ENCODE measurements at regions not wholly inside any gene's neighbourhood (a gene's known extent, or its start where the extent isn't known, plus 50 kb on each side); places are given as distances from the start of the nearest gene placed in this dataset.

- TF ChIP-seq EZH2 (IDR thresholded peaks at IDR 0.05; ENCODE audit: borderline replicate concordance, insufficient read depth, low read depth, low read length, poor library complexity, severe bottlenecking) (no peak), CTCF (IDR thresholded peaks at IDR 0.05) (no peak)
- H3K27ac Mint-ChIP-seq: no peak overlapping the region
- ChIA-PET CTCF (interaction anchor here (1.3 kb wide), 1 partner anchor 46 kb away, joined by 3 read pairs; no protein-coding TSS in a partner anchor), POLR2A (no interaction called here)
- H3K4me1 Mint-ChIP-seq: no peaks in the 10 kb centered on the region
- no peaks in the 10 kb centered on the region for H3K9me3 Mint-ChIP-seq (ENCODE audit: insufficient read depth)
- intact Hi-C loops (cut with micrococcal nuclease): no loop called here
- H3K27me3 Mint-ChIP-seq: peaks cover 24% of the 10 kb centered on the region
- Histone ChIP-seq H3K4me2 (replicated peaks; ENCODE audit: low read depth, low read length, poor library complexity, severe bottlenecking) (no peak overlapping the region), H3K4me3 (ENCODE audit: control extremely low read depth in 1 of 5, extremely low read depth in 1 of 5, insufficient read depth in 1 of 5, low read depth in 2 of 5, low read length in 4 of 5) (no peak overlapping the region), H3K27me3 (replicated peaks in 1 of 4; ENCODE audit: control extremely low read depth in 1 of 4, control insufficient read depth in 3 of 4, insufficient read depth in 4 of 4, low read length in 3 of 4) (peaks cover 0 to 4% (median 1%) of the 10 kb centered on the region in 4 experiments), H3K36me3 (replicated peaks in 1 of 2; ENCODE audit: control extremely low read depth in 1 of 2, control insufficient read depth in 1 of 2, extremely low read depth in 1 of 2, insufficient read depth in 2 of 2, low read length in 1 of 2) (no peaks in the 10 kb centered on the region), H3K27ac (ENCODE audit: low read length in 2 of 2) (no peak overlapping the region), H3K9ac (ENCODE audit: low read length) (no peak overlapping the region), H3K79me2 (ENCODE audit: control insufficient read depth, insufficient read depth, low read length) (no peaks in the 10 kb centered on the region), H2AFZ (ENCODE audit: insufficient read depth, low read depth, low read length, poor library complexity, severe bottlenecking) (no peak overlapping the region), H4K20me1 (ENCODE audit: control insufficient read depth, insufficient read depth, low read length, poor library complexity, severe bottlenecking) (no peaks in the 10 kb centered on the region), H3K9me3 (ENCODE audit: control extremely low read depth in 1 of 3, control insufficient read depth in 2 of 3, insufficient read depth in 1 of 3, low read length in 2 of 3) (no peaks in the 10 kb centered on the region), H3K4me1 (ENCODE audit: control insufficient read depth in 2 of 2, insufficient read depth in 2 of 2, low read length in 2 of 2) (no peaks in the 10 kb centered on the region)
- H3K4me3 Mint-ChIP-seq: no peak overlapping the region
- 83% methylated on average over 2 of the region's 2 CpGs for WGBS (ENCODE audit: insufficient coverage)
- ATAC-seq (ENCODE audit: low read depth) (no peak), DNase-seq (no peak)
These were observed 433.8 kb upstream of the DCN start for GRCh38 chr12:91616416-91616815.

- ChIA-PET CTCF (no interaction called here), POLR2A (interaction anchor here (0.6 kb wide), 1 partner anchor 513 kb away, joined by 4 read pairs; no protein-coding TSS in a partner anchor)
- no peak overlapping the region for H2AFZ ChIP-seq (ENCODE audit: insufficient read depth, low read depth, low read length, poor library complexity, severe bottlenecking)
- no peaks in the 10 kb centered on the region for H3K79me2 ChIP-seq (ENCODE audit: control insufficient read depth, insufficient read depth, low read length)
- TF ChIP-seq EZH2 (IDR thresholded peaks at IDR 0.05; ENCODE audit: borderline replicate concordance, insufficient read depth, low read depth, low read length, poor library complexity, severe bottlenecking): no peak
- no peak for ATAC-seq (ENCODE audit: low read depth)
- no peak for DNase-seq
- no peaks in the 10 kb centered on the region for H3K9me3 Mint-ChIP-seq (ENCODE audit: insufficient read depth)
- H3K4me3 Mint-ChIP-seq: no peak overlapping the region
- H3K4me3 ChIP-seq (ENCODE audit: control extremely low read depth in 1 of 5, extremely low read depth in 1 of 5, insufficient read depth in 1 of 5, low read depth in 2 of 5, low read length in 4 of 5): no peak overlapping the region
- H3K27me3 ChIP-seq (replicated peaks in 1 of 4; ENCODE audit: control extremely low read depth in 1 of 4, control insufficient read depth in 3 of 4, insufficient read depth in 4 of 4, low read length in 3 of 4): peaks cover 0 to 4% (median 0%) of the 10 kb centered on the region in 4 experiments
- no peaks in the 10 kb centered on the region for H3K36me3 ChIP-seq (replicated peaks in 1 of 2; ENCODE audit: control extremely low read depth in 1 of 2, control insufficient read depth in 1 of 2, extremely low read depth in 1 of 2, insufficient read depth in 2 of 2, low read length in 1 of 2)
- H3K27ac Mint-ChIP-seq: no peak overlapping the region
- no peak overlapping the region for H3K9ac ChIP-seq (ENCODE audit: low read length)
- H3K9me3 ChIP-seq (ENCODE audit: control extremely low read depth in 1 of 3, control insufficient read depth in 2 of 3, insufficient read depth in 1 of 3, low read length in 2 of 3): no peaks in the 10 kb centered on the region
- WGBS (ENCODE audit: insufficient coverage): no CpG with 5 or more reads among the region's 4 CpGs
- no peaks in the 10 kb centered on the region for H3K4me1 Mint-ChIP-seq
- intact Hi-C loops (cut with micrococcal nuclease): no loop called here
- no peaks in the 10 kb centered on the region for H3K4me1 ChIP-seq (ENCODE audit: control insufficient read depth in 2 of 2, insufficient read depth in 2 of 2, low read length in 2 of 2)
- no peaks in the 10 kb centered on the region for H4K20me1 ChIP-seq (ENCODE audit: control insufficient read depth, insufficient read depth, low read length, poor library complexity, severe bottlenecking)
- no peak overlapping the region for H3K4me2 ChIP-seq (replicated peaks; ENCODE audit: low read depth, low read length, poor library complexity, severe bottlenecking)
- peaks cover 13% of the 10 kb centered on the region for H3K27me3 Mint-ChIP-seq
- H3K27ac ChIP-seq (ENCODE audit: low read length in 2 of 2): no peak overlapping the region
These were observed 430.7 kb upstream of the DCN start for GRCh38 chr12:91613223-91613779.
